ENCODE measurements at regions not wholly inside any gene's neighbourhood (a gene's known extent, or its start where the extent isn't known, plus 50 kb on each side); places are given as distances from the start of the nearest gene placed in this dataset.

DNA sequence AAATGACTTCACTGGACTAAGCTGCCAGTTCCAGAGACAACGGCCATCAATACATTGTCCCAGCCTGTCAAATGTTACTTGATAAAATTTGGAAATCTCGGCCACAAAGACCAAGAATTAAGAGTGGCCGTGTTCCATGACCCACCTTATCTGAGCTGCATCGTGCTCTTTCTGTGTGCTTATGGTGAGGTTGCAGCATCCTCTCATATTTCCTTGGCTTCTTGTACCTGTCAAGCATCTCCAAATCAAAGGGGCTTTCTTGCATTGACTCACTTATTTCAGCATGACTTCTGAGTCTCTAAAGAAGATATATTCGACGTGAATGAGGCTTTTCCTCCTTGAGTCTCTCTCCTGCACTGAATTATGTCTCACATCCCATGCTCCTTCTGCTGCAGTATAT is 421.7 kb downstream of the MCTP2 start:
- Histone ChIP-seq H3K9me2 (replicated peaks; ENCODE audit: insufficient read depth, low read length) (no peaks in the 10 kb centered on the region), H3K9ac (ENCODE audit: low read length) (no peak overlapping the region), H3K4me1 (ENCODE audit: low read length) (no peaks in the 10 kb centered on the region), H3K9me3 (replicated peaks; ENCODE audit: insufficient read depth, low read length) (no peaks in the 10 kb centered on the region), H3K27ac (ENCODE audit: low read length) (no peak overlapping the region), H4K20me1 (ENCODE audit: insufficient read depth, low read length) (no peaks in the 10 kb centered on the region), H2AFZ (ENCODE audit: low read length) (no peak overlapping the region), H3K4me3 (ENCODE audit: low read length) (no peak overlapping the region), H3F3A (ENCODE audit: insufficient read depth, low read length) (no peaks in the 10 kb centered on the region), H3K79me2 (ENCODE audit: low read length) (no peaks in the 10 kb centered on the region), H3K4me2 (ENCODE audit: low read depth, low read length) (no peak overlapping the region), H3K36me3 (replicated peaks; ENCODE audit: insufficient read depth, low read length) (no peaks in the 10 kb centered on the region), H3K27me3 (replicated peaks; ENCODE audit: insufficient read depth, low read length) (no peaks in the 10 kb centered on the region)
- DNase-seq: no peak
- no peak for TF ChIP-seq EZH2phosphoT487 (IDR thresholded peaks at IDR 0.05; ENCODE audit: low read length)
- no peak for TF ChIP-seq CTCF (IDR thresholded peaks at IDR 0.05; ENCODE audit: low read length)
- no peak for TF ChIP-seq EZH2 (optimal IDR thresholded peaks at IDR 0.05; ENCODE audit: low read depth, low read length)

DNA sequence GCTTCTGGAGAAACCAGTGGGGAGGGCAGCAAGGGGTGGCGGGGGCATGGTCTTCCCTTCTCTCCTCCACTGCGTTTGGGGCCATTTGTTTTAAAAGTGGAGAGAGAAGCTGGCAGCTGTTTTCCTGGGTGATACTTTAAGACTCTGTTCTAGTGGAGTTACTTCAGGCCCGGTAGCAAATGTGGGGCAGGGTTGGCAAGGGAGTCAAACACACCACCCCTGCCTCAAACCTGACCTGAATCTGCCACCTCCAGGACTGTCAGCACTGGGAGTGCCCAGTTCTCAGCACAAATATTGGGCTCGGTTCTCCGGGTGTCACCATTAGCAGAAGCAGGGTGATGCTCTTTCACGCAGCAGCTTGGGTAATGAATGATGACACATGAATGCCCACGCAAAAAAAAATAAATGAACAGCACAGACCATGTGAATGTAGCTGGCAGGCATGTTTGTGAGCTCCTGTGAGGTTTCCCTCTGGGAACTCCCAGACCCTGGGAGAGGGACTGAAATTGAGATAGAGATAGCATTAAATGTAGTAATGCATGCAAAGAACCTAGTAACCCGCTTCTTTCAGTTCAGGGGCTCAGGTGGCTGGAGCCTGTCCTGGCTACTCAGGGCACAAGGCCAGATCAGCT is 424.0 kb downstream of the MCTP2 start:
- H4K20me1 ChIP-seq (ENCODE audit: insufficient read depth, low read length): no peaks in the 10 kb centered on the region
- no peak overlapping the region for H3K4me2 ChIP-seq (ENCODE audit: low read depth, low read length)
- H3K4me1 ChIP-seq (ENCODE audit: low read length): no peaks in the 10 kb centered on the region
- H3K36me3 ChIP-seq (replicated peaks; ENCODE audit: insufficient read depth, low read length): no peaks in the 10 kb centered on the region
- H3K27ac ChIP-seq (ENCODE audit: low read length): no peak overlapping the region
- H3K9me3 ChIP-seq (replicated peaks; ENCODE audit: insufficient read depth, low read length): no peaks in the 10 kb centered on the region
- H3F3A ChIP-seq (ENCODE audit: insufficient read depth, low read length): no peaks in the 10 kb centered on the region
- TF ChIP-seq EZH2 (optimal IDR thresholded peaks at IDR 0.05; ENCODE audit: low read depth, low read length): no peak
- no peak for TF ChIP-seq EZH2phosphoT487 (IDR thresholded peaks at IDR 0.05; ENCODE audit: low read length)
- no peak for TF ChIP-seq CTCF (IDR thresholded peaks at IDR 0.05; ENCODE audit: low read length)
- H3K27me3 ChIP-seq (replicated peaks; ENCODE audit: insufficient read depth, low read length): no peaks in the 10 kb centered on the region
- no peak for DNase-seq
- no peaks in the 10 kb centered on the region for H3K9me2 ChIP-seq (replicated peaks; ENCODE audit: insufficient read depth, low read length)
- no peaks in the 10 kb centered on the region for H3K79me2 ChIP-seq (ENCODE audit: low read length)
- H2AFZ ChIP-seq (ENCODE audit: low read length): no peak overlapping the region
- no peak overlapping the region for H3K4me3 ChIP-seq (ENCODE audit: low read length)
- no peak overlapping the region for H3K9ac ChIP-seq (ENCODE audit: low read length)

- Histone ChIP-seq H3K9ac (ENCODE audit: low read length) (no peak overlapping the region), H3K79me2 (ENCODE audit: low read length) (no peaks in the 10 kb centered on the region), H3F3A (ENCODE audit: insufficient read depth, low read length) (no peaks in the 10 kb centered on the region), H3K27me3 (replicated peaks; ENCODE audit: insufficient read depth, low read length) (no peaks in the 10 kb centered on the region), H3K4me3 (ENCODE audit: low read length) (no peak overlapping the region), H3K4me2 (ENCODE audit: low read depth, low read length) (no peak overlapping the region), H3K27ac (ENCODE audit: low read length) (no peak overlapping the region), H2AFZ (ENCODE audit: low read length) (no peak overlapping the region), H3K9me2 (replicated peaks; ENCODE audit: insufficient read depth, low read length) (no peaks in the 10 kb centered on the region), H3K36me3 (replicated peaks; ENCODE audit: insufficient read depth, low read length) (no peaks in the 10 kb centered on the region), H3K9me3 (replicated peaks; ENCODE audit: insufficient read depth, low read length) (no peaks in the 10 kb centered on the region), H3K4me1 (ENCODE audit: low read length) (no peaks in the 10 kb centered on the region), H4K20me1 (ENCODE audit: insufficient read depth, low read length) (no peaks in the 10 kb centered on the region)
- DNase-seq: peak; percentile 8
- no peak for TF ChIP-seq EZH2phosphoT487 (IDR thresholded peaks at IDR 0.05; ENCODE audit: low read length)
- TF ChIP-seq CTCF (IDR thresholded peaks at IDR 0.05; ENCODE audit: low read length): no peak
- no peak for TF ChIP-seq EZH2 (optimal IDR thresholded peaks at IDR 0.05; ENCODE audit: low read depth, low read length)
These were observed 434.5 kb downstream of the MCTP2 start for GRCh38 chr15:94665676-94666441.

All from MM.1S (cell line).